ENCODE measurements at regions not wholly inside any gene's neighbourhood (a gene's known extent, or its start where the extent isn't known, plus 50 kb on each side); places are given as distances from the start of the nearest gene placed in this dataset.

DNA sequence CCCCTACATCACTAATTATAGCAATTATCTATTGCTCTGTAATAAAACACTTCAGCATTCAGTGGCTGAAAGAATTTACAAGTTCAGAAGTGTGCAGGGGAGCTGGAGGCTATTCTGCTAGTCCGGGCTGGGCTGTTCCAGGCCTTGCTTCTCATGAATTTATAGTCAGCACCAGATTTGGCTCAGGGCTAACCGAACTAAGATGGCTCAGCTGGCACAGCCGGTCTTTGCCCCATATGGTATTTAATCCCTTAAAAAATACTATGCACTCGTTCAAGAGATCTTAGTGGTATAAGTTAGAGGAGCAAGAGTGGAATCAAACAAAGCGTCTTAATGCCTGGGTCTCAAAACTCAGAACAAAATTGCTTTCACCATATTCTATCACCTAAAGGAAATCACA lies 932.9 kb downstream of the XPNPEP1 start:
- TF ChIP-seq POLR2A (IDR thresholded peaks at IDR 0.05), result no peak
- TF ChIP-seq, protein P1, sequence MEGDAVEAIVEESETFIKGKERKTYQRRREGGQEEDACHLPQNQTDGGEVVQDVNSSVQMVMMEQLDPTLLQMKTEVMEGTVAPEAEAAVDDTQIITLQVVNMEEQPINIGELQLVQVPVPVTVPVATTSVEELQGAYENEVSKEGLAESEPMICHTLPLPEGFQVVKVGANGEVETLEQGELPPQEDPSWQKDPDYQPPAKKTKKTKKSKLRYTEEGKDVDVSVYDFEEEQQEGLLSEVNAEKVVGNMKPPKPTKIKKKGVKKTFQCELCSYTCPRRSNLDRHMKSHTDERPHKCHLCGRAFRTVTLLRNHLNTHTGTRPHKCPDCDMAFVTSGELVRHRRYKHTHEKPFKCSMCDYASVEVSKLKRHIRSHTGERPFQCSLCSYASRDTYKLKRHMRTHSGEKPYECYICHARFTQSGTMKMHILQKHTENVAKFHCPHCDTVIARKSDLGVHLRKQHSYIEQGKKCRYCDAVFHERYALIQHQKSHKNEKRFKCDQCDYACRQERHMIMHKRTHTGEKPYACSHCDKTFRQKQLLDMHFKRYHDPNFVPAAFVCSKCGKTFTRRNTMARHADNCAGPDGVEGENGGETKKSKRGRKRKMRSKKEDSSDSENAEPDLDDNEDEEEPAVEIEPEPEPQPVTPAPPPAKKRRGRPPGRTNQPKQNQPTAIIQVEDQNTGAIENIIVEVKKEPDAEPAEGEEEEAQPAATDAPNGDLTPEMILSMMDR (IDR thresholded peaks at IDR 0.05), result no peak

All from tibial nerve (tissue), 3 donors.